HK-2 (cell line): ENCODE measurements at regions not wholly inside any gene's neighbourhood (a gene's known extent, or its start where the extent isn't known, plus 50 kb on each side); places are given as distances from the start of the nearest gene placed in this dataset.
"Not testable (repeated sequence)": the region's sequence is repeated elsewhere in the genome, so short reads cannot be mapped to it uniquely, and the experiment has no call there.

Experiments
- DNase-seq: peaks from one replicate; pipeline ENCODE4 v3.0.0-alpha.2; 2018; ENCODE audit not compliant: unreplicated experiment

DNA sequence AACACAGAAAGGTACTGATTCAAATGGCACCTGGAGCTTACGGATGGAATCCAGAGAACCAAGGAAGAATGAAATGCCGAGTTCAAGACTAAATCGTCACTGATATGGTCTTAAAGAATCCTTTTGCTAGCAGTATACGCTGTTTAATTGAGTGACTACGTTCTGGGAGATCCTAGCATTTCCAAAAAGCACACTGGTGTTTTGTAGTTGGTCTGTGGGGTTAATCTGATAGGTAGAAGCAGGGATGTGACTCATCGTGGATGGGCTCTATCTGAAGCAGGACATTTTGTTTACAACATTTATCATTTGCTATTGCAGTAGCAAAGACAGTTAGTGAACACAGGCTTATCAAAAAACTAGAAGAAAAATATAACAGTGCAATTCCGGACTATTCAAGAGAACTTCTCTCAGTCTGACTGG is 169.2 kb upstream of the HMGA2 start:
- no peak for DNase-seq

DNA sequence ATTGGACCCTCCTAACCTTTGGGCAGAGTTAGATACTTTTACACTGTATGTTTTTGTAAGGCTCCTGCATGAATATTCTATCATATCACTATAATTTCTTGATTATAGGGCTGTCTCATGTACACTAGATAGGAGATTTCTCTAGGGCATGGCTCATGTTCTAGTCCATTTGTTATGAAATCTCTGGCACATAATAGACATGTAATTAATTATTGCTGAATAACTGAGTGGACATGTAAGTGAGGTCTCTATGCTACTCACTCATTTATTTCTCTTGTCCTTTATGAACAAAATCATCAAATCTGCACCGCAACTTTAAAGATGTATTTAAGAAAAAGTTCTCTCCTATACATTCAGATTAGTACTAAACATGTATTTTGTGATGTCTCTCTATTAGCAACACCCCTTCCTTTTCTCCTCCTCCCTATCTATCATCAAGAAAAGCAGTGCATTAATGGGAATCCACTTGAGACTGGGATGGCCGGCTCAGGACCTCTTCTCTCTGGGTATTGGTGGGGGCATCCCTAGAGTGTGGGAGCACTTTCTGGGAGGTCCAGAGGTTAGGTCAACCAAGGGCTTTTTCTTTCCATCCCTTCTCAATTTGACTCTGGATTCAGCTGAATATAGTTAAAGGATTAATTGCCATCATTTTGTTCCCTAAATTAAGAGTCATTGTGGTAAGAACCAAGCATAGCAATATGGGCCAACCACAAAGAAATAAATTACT is 168.0 kb upstream of the HMGA2 start:
- DNase-seq, result peak; percentile 35

DNA sequence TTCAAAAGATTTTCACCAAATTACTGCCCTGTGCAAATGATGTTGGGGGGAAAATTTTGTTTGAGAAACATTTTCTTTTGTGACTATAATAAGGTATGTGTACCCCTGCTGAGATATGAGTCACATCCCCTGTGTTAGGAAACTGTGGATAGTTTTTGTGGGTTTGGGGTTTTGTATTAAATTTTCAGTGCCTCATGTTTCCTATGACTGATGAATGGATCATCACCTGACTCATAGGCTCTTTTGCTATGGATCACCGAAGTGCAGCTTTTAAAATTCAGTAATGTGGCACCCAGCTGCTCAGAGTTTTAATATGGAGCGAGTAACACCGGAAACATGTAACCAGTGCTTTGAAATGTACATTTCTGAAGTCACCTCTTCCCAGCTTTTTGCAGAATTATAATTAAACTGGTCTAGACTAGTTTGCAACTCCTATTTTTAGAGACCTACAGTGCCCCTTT is 167.4 kb upstream of the HMGA2 start:
- peak; percentile 46 for DNase-seq

DNA sequence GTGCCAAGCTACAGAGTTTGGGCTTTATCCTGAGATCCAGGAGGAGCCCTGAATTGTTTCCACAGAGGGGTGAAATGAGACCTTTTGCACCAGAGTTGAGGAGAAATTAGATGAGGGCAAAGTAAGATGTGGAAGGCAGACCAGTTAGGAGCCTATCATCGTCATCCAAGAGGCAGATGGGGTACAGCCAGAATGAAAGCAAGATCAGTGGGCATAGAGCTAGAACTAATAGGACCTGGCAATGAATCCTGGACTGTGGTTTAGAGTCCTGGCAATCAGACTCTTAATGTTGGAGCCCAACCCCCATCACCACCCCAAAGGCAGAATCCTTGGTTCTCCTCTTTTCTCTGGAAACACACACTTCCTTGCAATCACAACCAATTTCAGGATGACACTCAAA is 166.6 kb upstream of the HMGA2 start:
- DNase-seq, result peak; percentile 14

DNA sequence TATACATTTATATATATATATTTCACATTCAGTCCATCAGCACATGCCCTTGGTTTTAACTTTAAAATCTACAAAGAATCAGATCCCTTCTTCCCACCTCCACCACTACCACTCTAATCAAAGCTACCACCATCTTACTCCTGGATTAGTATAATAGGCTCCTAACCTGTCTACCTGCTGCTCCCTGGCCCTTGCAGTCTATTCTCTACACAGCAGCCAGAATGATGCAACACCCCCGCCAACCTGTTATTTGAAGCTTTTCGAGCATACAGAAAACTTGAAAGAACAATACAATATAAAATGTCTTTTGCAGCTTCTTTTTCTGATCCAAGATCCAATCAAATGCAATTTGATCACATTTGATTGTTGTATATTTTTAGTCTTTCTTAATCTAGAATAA is 165.9 kb upstream of the HMGA2 start:
- DNase-seq, result no peak

DNA sequence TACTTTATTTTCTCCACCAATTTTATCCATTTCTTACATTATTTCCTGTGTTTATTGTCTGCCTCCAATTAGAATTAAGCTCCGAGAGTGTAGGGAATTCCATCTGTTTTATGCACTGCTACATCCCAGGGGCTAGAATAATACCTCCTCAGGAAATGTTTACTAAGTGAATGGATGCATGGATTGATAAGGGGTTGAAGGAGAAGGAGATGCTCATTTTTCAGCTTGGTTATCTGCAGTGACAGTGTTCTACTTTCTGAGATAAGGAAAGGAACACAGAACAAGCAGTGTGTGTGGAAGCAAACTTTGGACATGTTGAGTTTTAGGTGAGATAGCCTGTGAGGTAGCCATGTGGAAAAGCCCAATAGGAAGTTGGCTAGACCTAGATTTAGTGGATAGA is 164.6 kb upstream of the HMGA2 start:
- no peak for DNase-seq

DNA sequence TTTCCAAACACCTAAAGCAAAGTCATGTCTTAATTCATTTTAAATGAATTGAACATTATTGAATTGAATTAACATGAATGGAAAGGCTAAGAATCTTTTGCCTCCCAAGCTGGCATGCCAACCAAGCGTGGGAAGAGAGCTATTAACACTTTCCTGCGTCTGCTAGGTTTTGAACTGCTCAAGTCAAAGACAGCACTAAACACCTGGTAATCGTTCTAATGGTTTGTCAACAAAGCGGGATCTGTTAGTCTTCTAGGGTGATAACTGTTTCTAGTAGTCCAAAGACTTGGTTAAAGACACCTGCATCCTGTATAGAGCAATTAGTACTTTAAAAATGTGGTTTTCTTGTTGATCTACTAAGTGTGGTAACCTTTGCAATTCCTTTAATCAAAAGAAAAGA is 164.2 kb upstream of the HMGA2 start:
- no peak for DNase-seq

DNA sequence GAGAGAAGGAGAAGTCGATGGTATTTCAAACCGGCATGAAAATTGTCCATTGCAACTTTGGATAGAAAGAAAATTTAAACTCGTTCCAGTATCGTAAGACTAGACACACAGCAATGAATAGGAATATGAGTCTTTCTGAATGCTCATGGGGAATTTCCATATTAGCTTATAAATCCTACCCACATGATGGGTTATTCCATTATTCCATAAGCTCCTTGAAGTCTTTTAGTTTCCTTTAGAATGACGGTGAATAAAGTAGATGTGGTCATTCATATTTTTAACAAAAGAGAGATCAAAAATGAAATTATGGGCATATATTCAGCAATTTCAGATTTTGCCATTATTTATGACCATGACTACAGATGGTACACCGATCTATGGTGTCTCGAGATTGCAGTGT is 163.4 kb upstream of the HMGA2 start:
- no peak for DNase-seq

DNA sequence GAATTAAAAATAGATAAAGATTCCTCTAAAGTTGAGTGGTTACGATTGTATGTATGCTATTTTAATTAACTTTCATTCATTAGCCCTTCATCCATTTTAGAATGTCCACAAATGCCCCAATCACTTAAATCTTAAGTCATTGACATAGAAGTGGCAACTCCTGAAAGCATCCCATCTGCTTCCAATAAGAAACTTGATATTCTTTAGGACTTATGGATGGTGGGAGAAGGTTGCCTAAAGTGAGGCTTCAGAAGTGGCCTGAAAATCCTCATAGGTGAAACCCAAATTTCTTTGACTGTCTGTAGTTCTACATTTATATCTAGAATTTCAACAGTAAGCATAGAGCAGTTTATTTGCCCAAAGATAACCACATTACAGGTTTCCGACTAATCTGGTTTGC is 161.7 kb upstream of the HMGA2 start:
- no peak for DNase-seq

DNA sequence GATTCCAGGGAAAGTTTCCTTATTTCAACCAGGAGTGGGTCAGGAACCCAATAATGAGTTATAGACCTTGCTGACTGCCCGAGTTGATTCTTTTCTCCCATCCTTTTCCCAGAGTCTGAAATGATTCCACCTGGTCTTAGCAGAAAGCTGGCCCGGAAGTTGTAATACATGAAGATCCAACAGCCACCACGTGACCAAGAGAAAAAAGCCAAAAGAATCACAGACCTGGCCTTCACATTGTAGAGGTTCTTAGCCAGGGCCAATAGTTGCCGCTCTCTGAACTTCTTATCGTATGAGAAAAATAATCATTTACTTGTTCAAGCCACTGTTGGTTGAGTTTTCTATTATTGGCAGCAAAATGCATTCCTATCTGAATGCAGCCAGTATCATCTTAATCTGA is 161.2 kb upstream of the HMGA2 start:
- DNase-seq, result no peak

DNA sequence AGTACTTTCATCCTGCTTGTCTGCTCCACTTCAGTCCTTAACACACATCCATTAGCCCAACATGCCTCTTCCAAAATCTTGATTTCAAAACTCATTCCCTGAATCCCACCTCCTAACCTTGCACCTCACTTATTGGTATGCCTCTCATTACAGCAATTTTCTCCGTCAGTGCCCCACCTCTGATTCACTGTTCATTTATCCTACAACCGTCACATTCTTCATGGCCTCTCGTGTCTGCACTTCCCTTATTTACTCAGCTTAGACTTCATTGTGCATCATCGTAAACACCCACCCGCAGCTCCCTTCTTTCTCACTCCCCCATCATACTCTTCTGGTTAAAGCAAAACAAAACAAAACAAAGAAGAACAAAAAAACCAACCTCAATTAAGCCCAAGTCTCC is 160.6 kb upstream of the HMGA2 start:
- no peak for DNase-seq

DNA sequence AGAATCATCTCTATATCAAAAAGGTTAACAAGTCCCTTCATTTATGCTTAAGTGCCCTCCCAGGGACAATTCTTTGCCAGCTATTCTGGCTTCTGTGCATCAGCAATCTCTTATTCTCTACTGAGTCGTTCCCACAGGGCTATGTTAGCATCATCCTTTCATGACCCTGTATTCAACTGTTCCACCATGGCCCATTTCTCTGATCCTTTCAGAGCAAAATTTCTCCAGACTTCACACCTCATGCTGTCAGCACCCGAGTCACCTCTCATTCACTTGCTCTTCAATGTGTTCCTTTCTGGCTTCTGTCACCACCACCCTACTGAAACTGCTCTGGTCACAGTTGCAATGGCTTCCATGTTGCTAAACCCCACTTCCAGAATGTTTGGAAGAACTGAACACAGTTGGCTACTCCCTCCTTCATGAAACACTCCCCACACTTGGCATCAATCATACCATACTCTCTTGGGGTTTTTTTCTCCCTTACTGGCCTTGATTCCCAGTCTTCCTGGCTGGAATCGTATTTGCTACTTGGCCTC is 159.5 kb upstream of the HMGA2 start:
- DNase-seq, result no peak

DNA sequence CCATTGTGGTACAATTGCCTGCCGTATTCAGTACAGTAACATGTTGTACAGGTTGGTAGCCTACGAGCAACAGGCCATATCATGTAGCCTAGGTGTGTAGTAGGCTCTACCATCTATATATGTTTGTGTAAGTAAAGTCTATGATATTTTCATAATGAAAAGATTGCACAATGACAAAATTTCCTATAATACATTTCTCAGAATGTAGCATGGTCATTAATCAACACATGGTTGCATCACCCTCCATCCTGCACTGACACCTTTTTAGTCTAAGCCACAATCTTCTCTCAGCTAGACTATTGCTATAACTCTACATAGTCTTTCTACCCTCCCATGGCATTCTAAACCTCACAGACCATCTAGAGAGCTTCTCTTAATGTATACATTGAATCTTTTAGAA is 158.5 kb upstream of the HMGA2 start:
- DNase-seq, result no peak

DNA sequence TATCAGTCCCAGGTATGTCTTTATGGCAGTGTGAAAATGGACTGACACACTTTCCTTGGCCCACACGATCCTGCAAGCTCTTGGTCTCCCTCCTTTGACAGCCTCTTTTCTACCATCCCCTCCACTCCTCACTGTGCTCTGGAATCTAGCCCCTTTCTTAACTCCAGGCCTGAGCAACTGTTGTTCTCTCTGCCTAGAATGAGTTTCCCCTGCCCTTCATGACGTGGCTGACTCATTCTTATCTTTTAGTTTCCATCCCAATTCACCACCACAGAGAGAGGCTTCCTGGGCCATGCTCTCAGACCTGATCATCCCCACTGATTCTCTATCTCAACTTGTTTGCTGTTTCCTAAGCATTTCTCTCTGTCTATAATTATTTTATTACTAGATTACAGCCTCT is 157.4 kb upstream of the HMGA2 start:
- DNase-seq, result no peak

DNA sequence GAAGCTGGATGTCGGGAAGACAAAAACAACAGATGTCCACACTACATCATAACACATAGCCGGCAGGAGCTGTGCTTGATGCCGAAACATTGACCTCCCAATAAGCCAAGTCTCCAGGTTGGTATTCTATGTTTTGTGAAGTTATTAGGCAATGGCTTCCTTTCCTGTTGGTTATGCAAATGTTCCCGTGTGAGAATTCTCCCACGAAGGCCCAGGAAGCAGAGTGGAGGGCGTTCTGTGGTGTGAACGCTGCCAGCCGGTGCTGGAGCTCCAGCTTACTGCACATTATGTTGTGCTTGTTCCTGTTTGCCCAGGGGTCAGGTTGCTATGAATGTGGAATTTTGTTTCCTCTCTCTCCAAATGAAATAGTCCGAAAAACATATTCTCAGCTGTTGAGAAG is 156.4 kb upstream of the HMGA2 start:
- DNase-seq, result no peak

DNA sequence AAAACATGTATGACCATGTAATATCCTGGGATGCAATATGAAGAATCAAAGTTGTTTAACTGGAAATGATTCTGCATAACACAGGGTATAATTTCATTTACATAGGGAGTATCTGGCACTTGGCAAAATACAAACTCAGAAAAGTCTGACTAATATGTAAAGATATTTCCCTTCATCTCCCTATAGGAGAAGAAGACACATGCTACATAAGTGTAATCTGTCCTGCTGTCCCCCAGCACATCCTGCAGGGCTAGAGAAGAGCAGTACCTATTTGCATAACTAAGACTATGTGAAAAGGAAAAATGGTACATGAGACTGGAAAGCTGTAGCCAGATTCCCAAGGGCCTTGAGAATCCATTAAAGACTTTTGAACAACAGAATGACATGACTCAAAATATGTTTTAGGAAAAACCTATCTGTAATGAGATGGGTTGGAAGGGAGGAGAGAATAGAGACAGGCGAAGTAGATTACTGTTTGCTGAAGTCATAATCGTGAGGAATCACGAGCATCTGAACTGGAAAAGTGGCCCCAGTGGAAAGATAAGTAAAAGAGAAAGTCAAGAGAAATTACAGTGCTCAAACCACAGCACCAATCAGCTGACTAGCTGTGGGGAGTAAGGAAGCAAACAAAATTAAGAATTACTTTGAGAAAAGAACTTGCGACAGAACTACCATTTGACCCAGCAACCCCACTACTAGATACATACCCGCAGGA is 155.1 kb upstream of the HMGA2 start:
- no peak for DNase-seq

DNA sequence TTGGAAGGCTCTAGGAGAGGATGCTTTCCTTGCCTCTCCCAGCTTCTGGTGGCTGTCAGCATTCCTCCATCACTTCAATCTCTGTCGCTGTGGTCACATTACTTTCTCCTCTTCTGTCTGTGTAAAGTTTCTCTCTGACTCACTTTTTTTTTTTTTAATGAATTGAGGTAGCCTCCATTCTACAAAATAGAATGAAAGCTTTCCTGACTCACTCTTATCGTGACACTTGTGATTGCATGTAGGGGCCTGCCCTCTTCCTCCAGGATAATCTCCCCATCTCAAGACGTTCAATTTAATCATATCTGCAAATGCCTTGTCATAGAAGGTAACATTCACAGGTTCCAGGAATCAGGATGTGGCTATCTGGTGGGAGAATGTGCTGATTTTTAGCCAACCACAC is 153.5 kb upstream of the HMGA2 start:
- DNase-seq, result no peak

DNA sequence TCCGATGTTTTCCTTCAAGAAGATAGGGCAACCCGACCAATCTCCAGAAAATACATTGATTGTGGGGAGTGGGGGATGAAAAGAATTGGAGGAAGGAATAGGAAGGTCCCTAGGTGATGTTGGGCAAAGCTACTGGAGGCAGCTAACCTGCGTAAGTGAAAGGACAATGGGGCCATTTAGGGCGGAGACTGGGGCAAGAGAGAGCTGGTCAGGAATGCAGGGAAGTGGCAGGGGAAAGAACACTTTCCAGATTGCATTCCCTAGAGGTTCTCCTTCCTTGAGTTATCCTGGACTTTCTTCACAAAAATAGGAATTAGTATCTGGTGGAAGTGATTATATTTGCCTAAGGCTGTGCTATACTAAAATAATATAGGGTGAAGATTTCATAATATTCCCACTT is 151.8 kb upstream of the HMGA2 start:
- DNase-seq, result no peak

DNA sequence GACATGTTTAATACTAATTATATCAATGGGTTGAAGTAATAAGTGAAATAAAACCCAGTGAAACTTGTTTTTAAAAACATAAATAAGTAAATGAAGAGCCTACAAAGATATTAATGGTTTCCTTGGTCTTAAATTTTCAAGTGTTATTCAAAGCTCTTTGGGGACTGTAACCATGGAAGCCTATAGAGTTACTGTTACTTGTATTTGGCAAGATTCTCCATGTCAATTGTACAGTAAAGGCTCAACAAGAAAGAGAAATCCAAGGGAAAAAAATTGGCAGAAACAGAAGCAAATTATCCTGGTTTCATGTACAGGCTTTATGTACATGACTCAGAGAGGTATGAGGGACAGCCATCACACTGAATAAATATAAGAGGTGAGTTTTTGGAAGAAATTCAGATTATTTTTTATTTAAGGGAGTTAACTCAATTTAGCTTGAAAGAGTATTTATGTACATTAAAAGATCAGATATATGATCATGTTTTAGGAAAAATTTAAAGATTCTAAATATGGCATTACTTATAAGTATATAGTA is 151.1 kb upstream of the HMGA2 start:
- DNase-seq, result no peak

DNA sequence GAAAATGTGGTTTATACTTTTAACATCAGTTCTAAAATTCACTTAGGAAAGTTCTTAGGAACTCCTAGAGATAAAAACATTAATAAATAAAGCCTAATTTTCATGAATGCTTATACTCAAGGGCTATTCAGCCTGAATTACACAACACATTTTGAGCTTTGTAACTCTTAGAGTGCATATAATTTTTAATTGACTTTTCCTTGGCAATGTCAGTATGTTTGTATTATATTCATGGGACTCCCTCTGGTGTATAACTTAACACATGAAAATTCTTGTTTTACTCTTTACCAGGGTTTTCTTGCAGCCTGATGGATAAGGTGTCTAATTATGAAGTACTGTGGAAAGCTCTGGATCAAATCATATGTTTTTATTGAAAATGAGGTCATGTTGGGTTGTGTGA is 150.6 kb upstream of the HMGA2 start:
- DNase-seq, result no peak

DNA sequence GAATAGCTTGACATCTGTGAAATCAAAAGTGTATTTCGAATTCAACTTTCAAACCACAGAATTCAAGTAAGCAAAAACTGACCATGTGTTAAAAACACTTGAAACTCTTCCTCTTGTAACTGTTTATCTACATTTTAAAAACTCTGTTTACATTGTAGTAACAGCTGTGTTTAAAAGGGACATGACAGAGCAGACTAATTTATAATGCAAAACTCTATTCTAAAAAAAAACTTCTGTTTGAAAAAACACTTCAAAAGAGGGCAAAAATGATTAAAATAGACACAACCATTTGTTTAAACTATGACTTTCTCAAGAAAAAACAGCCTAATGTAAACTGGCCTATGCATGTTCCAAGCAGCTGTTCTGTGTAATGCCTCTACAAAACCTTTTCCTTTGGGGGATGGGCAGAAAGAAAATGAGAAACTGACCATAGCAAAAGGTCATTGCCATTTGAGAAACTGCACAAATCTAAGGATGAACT is 149.1 kb upstream of the HMGA2 start:
- DNase-seq, result no peak

DNA sequence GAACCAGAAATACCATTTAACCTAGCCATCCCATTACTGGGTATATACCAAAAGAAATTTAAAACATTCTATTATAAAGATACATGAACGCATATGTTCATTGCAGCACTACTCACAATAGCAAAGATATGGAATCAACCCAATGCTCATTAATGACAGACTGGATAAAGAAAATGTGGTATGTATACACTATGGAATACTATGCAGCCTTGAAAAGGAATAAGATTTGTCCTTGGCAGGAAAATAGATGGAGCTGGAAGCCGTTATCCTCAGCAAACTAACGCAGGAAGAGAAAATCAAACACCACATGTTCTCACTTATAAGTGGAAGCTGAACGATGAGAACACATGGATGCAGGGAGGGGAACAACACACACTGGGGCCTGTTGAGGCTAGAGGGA is 146.1 kb upstream of the HMGA2 start:
- DNase-seq, result not testable (repeated sequence)

DNA sequence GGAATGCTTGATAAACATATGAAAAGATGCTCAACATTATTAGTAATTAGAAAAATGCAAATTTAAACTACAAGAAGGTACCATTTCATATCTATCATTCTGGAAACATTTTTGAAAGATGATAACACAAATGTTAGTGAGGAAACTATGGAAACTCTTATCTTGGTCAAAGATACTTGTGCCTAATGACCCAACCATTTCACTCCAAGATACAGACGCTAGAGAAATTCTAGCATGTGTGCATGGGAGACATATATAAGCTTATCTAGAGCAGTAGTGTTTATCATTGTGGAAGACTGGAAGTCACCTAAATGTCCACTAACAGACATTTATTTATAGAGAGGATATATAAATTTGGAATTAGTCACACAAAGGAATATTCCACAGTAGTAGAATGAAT is 143.1 kb upstream of the HMGA2 start:
- DNase-seq, result no peak
